Cardiac muscle cell (in vitro differentiated cells and primary cell): ENCODE measurements at regions not wholly inside any gene's neighbourhood (a gene's known extent, or its start where the extent isn't known, plus 50 kb on each side); places are given as distances from the start of the nearest gene placed in this dataset.
"Not testable (repeated sequence)": the region's sequence is repeated elsewhere in the genome, so short reads cannot be mapped to it uniquely, and the experiment has no call there.

Experiments used
- DNase-seq, 2 donors: peaks; one replicate each; pipeline versions ENCODE4 v3.0.0 to v3.0.0-alpha.2; 2010 to 2017; ENCODE audit warnings: low read depth in 1 of 2, low spot score in 1 of 2
- H3K27ac ChIP-seq: fragments of 200-600 bp; sonication (generic); 2 replicates; pipeline ENCODE4 v1.5.1; 2016
- H3K27me3 ChIP-seq: fragments of 200-600 bp; sonication (generic); 2 replicates; pipeline ENCODE4 v1.6.0; 2016; ENCODE audit warnings: control low read depth
- H3K36me3 ChIP-seq: fragments of 200-600 bp; sonication (generic); 2 replicates; pipeline ENCODE4 v1.5.1; 2016; ENCODE audit warnings: control low read depth
- H3K4me1 ChIP-seq: fragments of 200-600 bp; sonication (generic); 2 replicates; pipeline ENCODE4 v1.8.1; 2017; ENCODE audit warnings: low read depth, mild to moderate bottlenecking, mixed run types
- H3K4me3 ChIP-seq: fragments of 200-600 bp; sonication (generic); 2 replicates; pipeline ENCODE4 v1.5.1; 2016; ENCODE audit warnings: mild to moderate bottlenecking
- H3K9me3 ChIP-seq: fragments of 200-600 bp; sonication (generic); 2 replicates; pipeline ENCODE4 v1.5.1; 2017; ENCODE audit warnings: low read depth, mild to moderate bottlenecking, control low read depth
- TF ChIP-seq, protein P1 (sequence below): IDR thresholded peaks from 2 replicates; pipeline ENCODE4 v1.5.1; 2012; ENCODE audit warnings: low read depth, mild to moderate bottlenecking, low read length

DNA sequence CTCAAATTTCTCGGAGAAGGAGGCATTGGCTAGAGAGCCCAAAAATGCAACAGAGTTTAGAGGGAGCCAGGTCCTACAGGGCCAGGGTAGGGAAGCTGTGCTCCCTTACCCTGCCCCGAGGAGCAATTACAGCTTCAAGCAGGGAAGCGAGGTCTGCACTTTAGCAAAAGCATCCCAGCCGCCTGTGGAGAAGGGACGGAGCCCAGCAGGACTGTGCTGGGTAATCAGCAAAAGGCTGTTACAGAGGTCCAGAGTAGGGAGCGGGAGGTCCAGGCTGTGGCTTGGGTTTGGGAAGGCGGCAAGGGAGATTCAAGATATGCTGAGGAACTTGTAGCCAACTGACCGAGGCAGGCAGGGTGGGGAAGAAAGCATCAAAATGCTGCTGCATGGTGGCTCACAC is 162.6 kb downstream of the TMEM132E start:
- H3K27me3 ChIP-seq: no peaks in the 10 kb centered on the region
- no peaks in the 10 kb centered on the region for H3K36me3 ChIP-seq
- no peak overlapping the region for H3K4me3 ChIP-seq
- H3K4me1 ChIP-seq: no peaks in the 10 kb centered on the region
- DNase-seq: no peak
- TF ChIP-seq, protein P1, sequence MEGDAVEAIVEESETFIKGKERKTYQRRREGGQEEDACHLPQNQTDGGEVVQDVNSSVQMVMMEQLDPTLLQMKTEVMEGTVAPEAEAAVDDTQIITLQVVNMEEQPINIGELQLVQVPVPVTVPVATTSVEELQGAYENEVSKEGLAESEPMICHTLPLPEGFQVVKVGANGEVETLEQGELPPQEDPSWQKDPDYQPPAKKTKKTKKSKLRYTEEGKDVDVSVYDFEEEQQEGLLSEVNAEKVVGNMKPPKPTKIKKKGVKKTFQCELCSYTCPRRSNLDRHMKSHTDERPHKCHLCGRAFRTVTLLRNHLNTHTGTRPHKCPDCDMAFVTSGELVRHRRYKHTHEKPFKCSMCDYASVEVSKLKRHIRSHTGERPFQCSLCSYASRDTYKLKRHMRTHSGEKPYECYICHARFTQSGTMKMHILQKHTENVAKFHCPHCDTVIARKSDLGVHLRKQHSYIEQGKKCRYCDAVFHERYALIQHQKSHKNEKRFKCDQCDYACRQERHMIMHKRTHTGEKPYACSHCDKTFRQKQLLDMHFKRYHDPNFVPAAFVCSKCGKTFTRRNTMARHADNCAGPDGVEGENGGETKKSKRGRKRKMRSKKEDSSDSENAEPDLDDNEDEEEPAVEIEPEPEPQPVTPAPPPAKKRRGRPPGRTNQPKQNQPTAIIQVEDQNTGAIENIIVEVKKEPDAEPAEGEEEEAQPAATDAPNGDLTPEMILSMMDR: no peak
- no peak overlapping the region for H3K27ac ChIP-seq
- no peaks in the 10 kb centered on the region for H3K9me3 ChIP-seq

DNA sequence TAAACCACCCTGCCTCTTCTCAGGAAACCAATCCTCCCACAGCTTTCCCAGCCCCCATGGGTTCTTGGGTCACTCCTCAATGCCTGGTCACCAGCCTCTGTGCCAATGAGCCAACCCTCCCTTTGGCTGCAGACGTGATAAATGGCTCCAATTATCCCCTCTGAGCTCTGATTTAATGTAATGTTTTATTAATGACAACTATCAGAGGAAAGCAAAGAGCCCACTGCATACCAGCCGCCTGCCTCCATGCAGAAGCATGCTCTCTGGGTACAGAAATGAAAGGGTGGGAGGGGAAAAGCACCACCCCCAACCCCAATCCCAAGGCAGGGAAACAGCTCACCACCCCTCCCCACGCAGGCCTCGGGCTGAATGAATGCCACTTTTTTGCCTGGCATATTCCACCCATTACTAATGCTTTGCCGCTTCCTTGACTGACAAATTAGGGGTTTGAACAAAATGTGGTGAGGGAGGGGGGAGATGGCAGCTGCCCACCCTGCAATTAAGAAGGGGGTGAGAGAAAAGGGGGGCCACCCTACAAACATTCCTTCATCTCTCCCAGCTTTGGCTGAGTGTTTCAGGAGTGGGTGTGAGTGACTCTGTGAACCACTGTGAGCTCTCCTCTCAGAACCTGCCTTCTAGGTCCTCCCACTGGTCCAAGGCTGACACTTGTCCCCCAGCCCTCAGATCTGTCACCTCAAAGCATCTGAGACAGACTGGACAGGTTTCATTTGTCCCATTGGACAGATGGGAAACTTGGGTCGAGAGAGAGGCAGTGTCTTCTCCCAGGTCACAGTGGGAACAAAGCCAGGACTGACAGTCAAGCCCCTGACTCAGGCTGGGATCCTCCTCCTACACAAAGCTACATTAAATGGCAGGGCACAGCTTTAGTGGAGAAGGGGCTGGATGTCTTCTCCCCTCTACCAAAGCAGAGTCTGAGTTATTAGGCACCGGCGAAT is 161.5 kb downstream of the TMEM132E start:
- no peaks in the 10 kb centered on the region for H3K36me3 ChIP-seq
- no peak overlapping the region for H3K4me3 ChIP-seq
- H3K27ac ChIP-seq: no peak overlapping the region
- no peaks in the 10 kb centered on the region for H3K27me3 ChIP-seq
- DNase-seq: no peak
- H3K9me3 ChIP-seq: no peaks in the 10 kb centered on the region
- H3K4me1 ChIP-seq: no peaks in the 10 kb centered on the region
- TF ChIP-seq, protein P1: no peak

DNA sequence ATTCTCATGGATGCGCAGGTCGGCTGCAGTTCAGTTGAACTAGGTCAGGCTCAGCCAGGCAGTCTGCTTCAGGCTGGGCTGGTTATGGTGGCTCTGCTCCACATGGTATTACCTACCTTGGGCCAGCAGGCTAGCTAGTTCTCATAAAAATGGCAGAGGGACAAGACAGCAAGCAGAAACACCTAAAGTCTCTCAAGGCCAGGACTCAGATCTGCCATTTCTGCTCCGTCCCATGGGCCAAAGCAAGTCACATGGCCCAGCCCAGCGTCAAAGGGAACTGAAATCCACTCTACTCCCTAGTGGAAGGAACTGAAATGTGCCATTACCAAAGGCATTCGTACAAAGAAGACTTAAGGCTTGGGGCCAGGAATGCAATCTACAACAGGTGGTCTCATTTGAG is 160.0 kb downstream of the TMEM132E start:
- no peak for DNase-seq
- H3K9me3 ChIP-seq: no peaks in the 10 kb centered on the region
- H3K36me3 ChIP-seq: no peaks in the 10 kb centered on the region
- H3K4me1 ChIP-seq: no peaks in the 10 kb centered on the region
- H3K4me3 ChIP-seq: no peak overlapping the region
- TF ChIP-seq, protein P1: no peak
- no peaks in the 10 kb centered on the region for H3K27me3 ChIP-seq
- no peak overlapping the region for H3K27ac ChIP-seq

DNA sequence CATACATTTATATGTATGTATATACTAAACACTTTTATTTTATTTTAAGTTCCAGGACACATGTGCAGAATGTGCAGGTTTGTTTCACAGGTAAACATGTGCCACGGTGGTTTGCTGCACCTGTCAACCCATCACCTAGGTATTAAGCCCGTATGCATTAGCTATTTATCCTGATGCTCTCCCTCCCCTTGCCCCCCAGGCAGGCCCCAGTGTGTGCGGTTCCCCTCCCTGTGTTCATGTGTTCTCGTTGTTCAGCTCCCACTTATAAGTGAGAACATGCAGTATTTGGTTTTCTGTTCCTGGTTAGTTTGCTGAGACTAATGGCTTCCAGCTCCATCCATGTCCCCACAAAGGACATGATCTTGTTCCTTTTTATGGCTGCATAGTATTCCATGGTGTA is 158.3 kb downstream of the TMEM132E start:
- not testable (repeated sequence) for H3K27me3 ChIP-seq, H3K27ac ChIP-seq, H3K4me1 ChIP-seq, DNase-seq, H3K9me3 ChIP-seq, H3K36me3 ChIP-seq, H3K4me3 ChIP-seq

DNA sequence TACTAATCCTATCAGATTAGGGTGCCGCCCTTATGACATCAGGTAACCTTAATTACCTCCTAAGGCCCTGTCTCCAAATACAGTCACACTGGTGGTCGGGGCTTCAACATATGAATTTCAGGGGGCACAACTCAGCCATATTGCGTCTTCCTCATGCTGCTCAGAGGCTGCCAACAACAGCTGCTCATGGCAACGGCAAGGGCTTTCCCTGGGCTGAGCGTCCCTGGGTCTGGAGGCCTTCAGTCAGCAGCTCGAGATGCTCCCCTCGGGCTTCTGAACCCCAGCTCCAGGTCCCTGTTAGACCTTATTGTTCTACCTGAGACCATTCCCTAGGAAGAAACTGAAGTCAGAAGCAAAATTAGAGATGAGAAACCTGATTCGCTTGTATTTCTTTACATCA is 157.2 kb downstream of the TMEM132E start:
- Histone ChIP-seq H3K9me3 (no peaks in the 10 kb centered on the region), H3K27me3 (no peaks in the 10 kb centered on the region), H3K4me1 (no peaks in the 10 kb centered on the region), H3K36me3 (no peaks in the 10 kb centered on the region), H3K27ac (no peak overlapping the region), H3K4me3 (no peak overlapping the region)
- TF ChIP-seq, protein P1: no peak
- no peak for DNase-seq

DNA sequence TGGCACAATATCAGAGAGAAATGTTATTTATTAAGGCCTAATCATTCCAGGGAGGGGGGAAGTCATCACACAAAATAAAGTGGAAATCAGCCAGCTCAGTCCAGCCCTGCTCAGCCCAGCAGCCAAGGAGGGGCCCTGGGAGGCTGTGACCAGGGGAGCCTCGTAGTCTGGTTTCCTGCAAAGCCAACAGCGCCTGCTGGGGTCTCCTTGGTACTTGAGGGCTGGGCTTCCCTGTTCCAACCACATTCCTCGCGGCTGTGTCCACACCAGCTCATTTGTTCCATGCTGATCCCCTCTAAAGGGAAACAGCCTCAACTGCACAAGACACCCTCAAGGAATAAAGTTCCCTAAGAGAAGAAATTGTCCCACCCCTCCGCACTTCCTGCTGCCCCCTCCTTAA is 154.0 kb downstream of the TMEM132E start:
- no peak overlapping the region for H3K4me3 ChIP-seq
- H3K36me3 ChIP-seq: no peaks in the 10 kb centered on the region
- H3K4me1 ChIP-seq: no peaks in the 10 kb centered on the region
- H3K27ac ChIP-seq: no peak overlapping the region
- no peaks in the 10 kb centered on the region for H3K27me3 ChIP-seq
- no peaks in the 10 kb centered on the region for H3K9me3 ChIP-seq
- TF ChIP-seq, protein P1: no peak
- no peak for DNase-seq
